GM19324 (cell line): ENCODE measurements at regions not wholly inside any gene's neighbourhood (a gene's known extent, or its start where the extent isn't known, plus 50 kb on each side); places are given as distances from the start of the nearest gene placed in this dataset.
"Not testable (repeated sequence)": the region's sequence is repeated elsewhere in the genome, so short reads cannot be mapped to it uniquely, and the experiment has no call there.

Experiments used
- ATAC-seq: cut with Tn5 transposase; IDR thresholded peaks from one replicate; pipeline ENCODE4 v1.9.1; 2021; ENCODE audit warnings: mild to moderate bottlenecking, moderate library complexity; ENCODE audit not compliant: unreplicated experiment, low FRiP score

DNA sequence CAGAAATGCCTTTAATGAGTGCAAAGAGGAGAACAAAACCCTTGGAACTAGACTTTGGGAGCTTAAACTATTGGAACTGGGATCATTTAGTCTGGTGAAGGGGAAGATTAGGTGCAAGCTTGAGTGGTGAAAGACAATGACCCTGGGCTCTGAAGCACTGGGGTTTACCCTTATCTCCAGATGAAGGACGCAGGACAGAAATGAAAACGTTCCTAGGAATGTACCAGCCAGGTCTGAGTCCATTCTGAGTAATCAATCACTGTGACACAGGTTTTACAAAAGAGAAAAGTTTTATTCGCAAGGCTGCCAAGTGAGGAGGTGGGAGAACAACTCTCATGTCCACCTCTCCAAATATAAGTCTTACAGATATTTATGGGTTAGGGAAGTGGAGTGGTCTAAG, 249.1 kb downstream of the LRIG3 start:
- no peak for ATAC-seq

- ATAC-seq = no peak
These were observed 247.3 kb downstream of the LRIG3 start for GRCh38 chr12:58673021-58673420.

DNA sequence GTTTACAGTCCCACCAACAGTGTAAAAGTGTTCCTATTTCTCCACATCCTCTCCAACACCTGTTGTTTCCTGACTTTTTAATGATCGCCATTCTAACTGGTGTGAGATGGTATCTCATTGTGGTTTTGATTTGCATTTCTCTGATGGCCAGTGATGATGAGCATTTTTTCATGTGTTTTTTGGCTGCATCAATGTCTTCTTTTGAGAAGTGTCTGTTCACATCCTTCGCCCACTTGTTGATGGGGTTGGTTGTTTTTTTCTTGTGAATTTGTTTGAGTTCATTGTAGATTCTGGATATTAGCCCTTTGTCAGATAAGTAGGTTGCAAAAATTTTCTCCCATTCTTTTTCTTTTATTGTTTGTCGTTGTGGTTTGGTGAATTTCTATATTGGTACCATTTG, 242.5 kb downstream of the LRIG3 start:
- not testable (repeated sequence) for ATAC-seq

GRCh38 chr12:58678753-58679152, 241.6 kb downstream of the LRIG3 start:
- ATAC-seq = no peak

DNA sequence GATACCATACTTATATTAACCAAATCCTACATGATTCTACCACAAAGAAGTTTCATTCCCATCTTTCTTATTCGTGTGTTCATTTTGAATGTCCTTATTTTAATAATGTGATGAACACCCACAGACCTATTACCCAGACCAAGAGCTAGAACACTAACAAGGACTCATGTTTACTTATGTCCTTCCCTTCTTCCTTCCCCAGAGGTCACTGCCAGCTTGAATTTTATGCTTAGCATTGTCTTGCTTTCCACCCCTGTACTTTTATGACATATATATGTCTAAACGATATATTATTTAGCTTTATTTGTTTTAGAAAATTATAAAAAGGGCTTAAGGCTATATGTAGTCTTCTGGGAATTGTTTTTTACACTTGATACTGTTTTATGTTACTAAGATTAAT, 238.6 kb downstream of the LRIG3 start:
- no peak for ATAC-seq

- no peak for ATAC-seq
These were observed 225.0 kb downstream of the LRIG3 start for GRCh38 chr12:58695263-58695662.

GRCh38 chr12:58701536-58701935, 218.8 kb downstream of the LRIG3 start:
- ATAC-seq = no peak

DNA sequence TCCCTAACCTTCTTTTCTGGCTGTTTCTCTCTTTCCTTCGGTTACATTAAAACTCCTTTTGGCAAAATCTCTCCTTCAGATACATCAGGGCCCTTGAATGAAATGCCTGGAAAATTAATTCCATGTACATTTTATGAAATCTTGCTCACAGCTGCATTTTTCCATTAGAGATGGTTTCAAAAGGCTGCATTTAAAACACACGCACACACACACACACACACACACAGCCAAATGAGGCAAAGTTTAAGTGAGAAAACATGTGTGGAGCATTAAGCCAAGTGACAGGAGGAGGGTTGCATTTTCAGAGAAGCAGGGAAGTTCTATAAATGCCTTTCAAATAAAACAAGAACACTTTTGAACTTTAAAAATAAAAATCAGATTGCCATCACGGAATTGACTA, 216.4 kb downstream of the LRIG3 start:
- no peak for ATAC-seq

GRCh38 chr12:58704770-58705169, 215.5 kb downstream of the LRIG3 start:
- not testable (repeated sequence) for ATAC-seq

GRCh38 chr12:58710901-58711300, 209.4 kb downstream of the LRIG3 start:
- no peak for ATAC-seq

- no peak for ATAC-seq
These were observed 208.3 kb downstream of the LRIG3 start for GRCh38 chr12:58711974-58712373.

DNA sequence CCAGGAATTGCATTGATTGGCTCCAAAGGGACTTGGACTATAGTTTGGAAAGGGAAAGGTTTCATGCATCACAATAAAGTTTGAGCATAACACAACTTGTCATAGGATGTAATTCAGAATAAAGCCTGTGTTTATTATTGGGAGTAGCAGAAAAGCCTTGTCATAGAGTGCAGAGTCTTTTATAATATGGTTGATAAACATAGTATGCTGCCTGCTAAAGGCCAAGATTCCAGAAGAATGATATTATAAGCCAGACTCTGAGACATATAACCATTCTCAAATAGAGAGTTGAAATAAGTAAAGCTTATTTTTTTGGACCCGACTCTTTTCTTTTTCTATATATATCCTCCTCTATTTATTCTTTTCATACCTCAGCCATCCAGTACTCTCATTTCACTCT, 207.3 kb downstream of the LRIG3 start:
- ATAC-seq = no peak

- no peak for ATAC-seq
These were observed 201.1 kb downstream of the LRIG3 start for GRCh38 chr12:58719161-58719560.

GRCh38 chr12:58720421-58720820, 199.9 kb downstream of the LRIG3 start:
- no peak for ATAC-seq

DNA sequence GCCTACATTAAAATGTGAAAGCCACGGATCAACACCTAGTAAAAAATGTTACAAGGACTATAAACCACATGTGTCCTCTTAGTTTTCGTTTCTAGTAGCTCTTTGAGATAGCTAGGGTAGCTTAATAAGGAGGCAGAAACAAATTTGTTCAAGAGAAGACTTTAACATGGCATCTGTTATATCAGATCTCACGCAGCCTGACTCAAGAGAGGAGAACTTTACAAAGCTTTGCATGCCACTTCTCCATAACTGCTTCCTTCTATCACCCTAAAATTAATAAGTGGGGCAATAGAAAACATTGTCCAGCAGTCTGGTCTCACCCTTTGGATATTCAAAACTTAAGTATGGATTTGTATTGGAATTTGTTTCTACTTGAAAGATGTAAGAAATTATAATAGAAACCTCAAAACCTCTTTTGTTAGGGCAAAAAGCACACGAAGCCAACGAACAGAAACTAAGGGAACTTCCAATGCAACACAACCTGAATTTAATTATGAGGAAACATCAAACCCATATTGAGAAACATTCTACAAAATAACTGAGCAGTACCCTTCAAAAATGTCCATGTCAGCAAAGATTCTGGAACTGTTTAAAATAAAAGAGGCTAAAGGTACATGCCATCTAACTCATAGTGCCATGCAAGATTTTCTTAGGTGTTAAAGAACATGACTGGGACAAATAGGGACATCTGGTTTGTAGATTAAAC, 194.8 kb downstream of the LRIG3 start:
- ATAC-seq = no peak

GRCh38 chr12:58727521-58727920, 192.8 kb downstream of the LRIG3 start:
- ATAC-seq = no peak

DNA sequence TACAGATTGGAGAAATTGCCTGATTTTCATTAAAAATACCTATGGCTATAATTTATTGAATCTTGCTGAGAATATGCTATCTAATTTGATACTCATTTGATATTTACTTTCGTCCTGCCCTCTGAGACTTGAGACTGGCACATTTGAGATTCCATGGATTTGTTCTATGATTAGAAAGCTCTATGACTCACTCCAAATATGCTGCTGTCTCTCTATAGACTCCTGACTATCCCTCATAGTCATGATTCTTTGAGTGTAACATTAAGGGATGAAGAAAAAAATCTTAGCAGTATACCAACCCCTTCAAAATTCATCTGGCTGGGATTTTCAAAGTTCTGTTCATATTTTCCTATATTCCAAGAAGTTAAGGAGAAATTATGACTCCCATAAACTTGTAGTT, 191.9 kb downstream of the LRIG3 start:
- ATAC-seq = no peak

- no peak for ATAC-seq
These were observed 189.2 kb downstream of the LRIG3 start for GRCh38 chr12:58731096-58731495.

GRCh38 chr12:58732894-58733293, 187.4 kb downstream of the LRIG3 start:
- ATAC-seq = no peak

DNA sequence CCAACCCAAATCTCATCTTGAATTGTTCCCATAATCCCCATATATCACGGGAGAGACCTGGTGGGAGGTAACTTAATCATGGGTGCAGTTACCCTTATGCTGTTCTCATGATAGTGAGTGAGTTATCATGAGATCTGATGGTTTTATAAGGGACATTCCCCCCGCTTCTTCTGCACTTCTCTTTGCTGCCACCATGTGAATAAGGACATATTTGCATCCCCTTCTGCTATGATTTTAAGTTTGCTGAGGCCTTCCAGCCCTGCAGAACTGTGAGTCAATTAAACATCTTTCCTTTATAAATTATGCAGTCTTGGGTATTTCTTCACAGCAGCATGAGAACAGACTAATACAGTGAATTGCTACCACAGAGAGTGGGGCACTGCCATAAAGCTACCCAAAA, 179.1 kb downstream of the LRIG3 start:
- ATAC-seq = no peak

DNA sequence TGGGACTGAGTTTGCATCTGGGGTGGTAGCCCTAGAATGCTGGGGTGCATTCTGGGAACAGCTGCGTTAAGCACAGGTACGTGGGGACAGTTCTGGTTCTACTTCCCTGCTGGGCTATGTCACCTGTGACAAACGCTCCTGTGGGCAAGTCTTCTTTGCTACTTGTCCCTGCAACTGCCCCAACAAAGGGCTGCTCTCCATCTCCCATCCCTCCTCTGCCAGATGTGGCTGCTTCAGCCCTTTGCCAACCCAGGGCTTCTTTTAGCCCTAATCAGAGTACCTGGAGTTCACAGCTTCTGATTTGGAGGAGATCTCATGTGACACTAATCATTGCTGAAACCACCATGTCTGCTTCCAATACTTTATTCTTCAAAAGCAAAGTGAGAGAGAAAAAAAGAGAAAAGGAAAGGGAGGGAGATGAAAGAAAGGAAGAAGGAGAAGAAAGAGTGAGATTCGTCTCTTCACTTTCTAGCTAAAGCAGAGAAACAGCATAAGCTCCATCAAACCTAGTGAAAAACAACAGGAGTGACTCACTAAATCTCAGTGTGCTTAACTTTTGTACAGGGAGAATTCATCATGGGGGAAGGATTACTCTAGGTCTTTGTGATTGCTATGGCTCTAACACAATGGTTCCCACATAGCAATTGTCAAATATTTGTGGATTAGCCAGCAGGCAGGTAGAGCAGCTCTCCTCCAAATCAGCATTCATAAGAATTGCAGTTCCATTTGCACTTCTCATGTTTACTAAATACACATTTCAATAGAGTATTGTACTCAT, 174.8 kb downstream of the LRIG3 start:
- no peak for ATAC-seq

DNA sequence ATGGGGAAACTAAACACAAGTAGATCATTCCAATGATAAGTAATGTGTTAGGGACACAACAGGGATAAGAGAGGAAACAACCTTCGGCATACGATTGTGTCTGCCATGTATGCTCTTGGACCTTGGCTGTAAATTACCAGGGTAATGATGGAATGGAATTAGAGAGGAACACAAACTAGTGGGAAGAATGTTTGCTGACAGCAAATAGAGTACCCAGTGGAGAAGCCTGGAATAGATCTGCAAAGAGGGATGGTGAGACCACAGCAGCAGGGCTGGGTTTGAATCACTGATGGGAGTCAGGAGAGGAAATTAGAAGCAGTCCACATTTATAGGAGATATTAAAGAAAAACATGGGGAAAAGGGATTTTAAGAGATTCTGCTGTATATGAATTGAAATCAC, 172.8 kb downstream of the LRIG3 start:
- ATAC-seq = no peak
